ENCODE measurements at regions not wholly inside any gene's neighbourhood (a gene's known extent, or its start where the extent isn't known, plus 50 kb on each side); places are given as distances from the start of the nearest gene placed in this dataset.

DNA sequence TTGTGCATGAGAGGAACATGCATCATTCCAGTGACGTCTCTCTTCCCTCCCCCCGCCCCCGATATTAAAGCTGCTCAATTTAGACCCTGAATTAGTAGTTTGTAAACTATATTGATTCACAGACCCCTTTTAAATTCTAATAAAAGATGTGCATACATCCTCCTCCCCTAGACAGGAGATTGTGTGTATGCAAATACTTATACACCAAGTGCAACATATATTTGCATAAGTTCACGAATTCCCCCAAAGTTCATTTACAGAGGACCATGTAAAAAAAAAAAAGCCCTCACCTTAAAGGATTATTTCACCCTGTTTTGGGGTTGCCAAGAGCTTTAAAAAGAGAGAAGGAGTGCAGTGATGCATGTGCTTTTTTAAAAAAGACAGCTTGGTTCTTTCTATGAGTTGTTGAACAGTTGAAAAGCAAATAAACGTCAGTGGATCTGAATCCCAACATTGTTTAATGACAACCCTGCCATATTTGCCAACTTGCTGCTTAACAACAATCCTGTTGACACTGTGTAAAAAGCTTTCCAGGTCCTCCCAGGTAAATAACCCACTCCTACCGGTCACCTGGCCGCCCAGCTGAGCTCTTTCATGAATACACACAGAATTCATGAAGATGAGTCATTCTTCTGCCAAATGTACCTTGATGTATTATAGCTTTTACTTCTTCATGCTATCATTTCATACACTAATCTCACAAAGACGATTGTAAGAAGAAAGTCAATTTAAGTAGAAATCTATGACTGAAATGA is 211.5 kb downstream of the IKZF2 start (continued):
- no peak for TF ChIP-seq REST (IDR thresholded peaks at IDR 0.05; ENCODE audit: low read depth, low read length)
- TF ChIP-seq, protein P1, sequence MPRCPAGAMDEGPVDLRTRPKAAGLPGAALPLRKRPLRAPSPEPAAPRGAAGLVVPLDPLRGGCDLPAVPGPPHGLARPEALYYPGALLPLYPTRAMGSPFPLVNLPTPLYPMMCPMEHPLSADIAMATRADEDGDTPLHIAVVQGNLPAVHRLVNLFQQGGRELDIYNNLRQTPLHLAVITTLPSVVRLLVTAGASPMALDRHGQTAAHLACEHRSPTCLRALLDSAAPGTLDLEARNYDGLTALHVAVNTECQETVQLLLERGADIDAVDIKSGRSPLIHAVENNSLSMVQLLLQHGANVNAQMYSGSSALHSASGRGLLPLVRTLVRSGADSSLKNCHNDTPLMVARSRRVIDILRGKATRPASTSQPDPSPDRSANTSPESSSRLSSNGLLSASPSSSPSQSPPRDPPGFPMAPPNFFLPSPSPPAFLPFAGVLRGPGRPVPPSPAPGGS (IDR thresholded peaks at IDR 0.05; ENCODE audit: borderline replicate concordance, insufficient read depth, low read depth, low read length, poor library complexity, severe bottlenecking), result no peak

DNA sequence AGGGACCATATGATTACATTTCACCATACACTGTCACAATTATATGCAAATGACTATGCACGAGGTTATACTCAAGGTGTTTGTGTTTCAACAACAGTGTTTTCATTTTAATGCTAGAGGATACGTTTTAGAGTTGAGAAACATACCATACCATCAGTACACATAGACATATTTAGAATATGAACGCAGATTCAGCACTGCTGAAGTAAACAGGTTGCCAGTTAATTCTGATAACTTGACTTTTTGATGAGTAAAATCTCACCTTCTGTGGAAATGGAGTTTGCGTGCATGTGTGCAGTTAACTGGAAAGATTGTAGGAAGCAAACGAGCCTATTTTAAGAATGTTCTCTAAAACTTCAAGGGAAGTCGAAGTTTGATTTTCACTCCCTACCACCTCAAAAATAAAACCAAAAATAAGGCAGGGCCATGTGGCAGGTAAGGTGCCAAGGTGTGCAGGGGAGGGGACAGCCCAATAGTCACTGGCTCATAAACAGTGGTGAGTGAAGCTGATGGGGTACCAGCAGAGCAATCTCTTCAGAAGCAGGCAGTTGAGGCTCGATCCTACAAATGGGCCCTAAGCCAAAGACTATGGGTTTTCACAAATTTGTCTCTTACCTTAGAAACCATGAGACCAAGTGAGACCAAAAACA is 213.1 kb downstream of the IKZF2 start:
- Histone ChIP-seq H3K27ac (ENCODE audit: control insufficient read depth, insufficient read depth) (no peak overlapping the region), H3K4me3 (no peak overlapping the region), H3K36me3 (ENCODE audit: control insufficient read depth in 2 of 2, insufficient read depth in 2 of 2, low read length in 1 of 2) (no peaks in the 10 kb centered on the region), H4K20me1 (ENCODE audit: control insufficient read depth, insufficient read depth) (no peaks in the 10 kb centered on the region), H3K27me3 (replicated peaks in 1 of 2; ENCODE audit: control insufficient read depth in 2 of 2, insufficient read depth in 2 of 2, low read length in 1 of 2) (no peaks in the 10 kb centered on the region), H3K9ac (ENCODE audit: control insufficient read depth, insufficient read depth, low read length) (no peak overlapping the region), H3K4me2 (ENCODE audit: control insufficient read depth, insufficient read depth) (no peak overlapping the region), H3K9me3 (replicated peaks; ENCODE audit: control insufficient read depth, insufficient read depth, low read length) (no peaks in the 10 kb centered on the region; the same call in 2 of the 3 replicates), H3K4me1 (ENCODE audit: control insufficient read depth, insufficient read depth, low read length) (no peaks in the 10 kb centered on the region), H2AFZ (ENCODE audit: control insufficient read depth, low read depth, low read length) (no peak overlapping the region), H3K79me2 (ENCODE audit: control insufficient read depth, insufficient read depth, low read length) (no peaks in the 10 kb centered on the region)
- POLR2A ChIA-PET, result no interaction called here
- DNase-seq (ENCODE audit: low read depth, low spot score), result no peak
- in situ Hi-C loops (cut with MboI) (no loop called here), intact Hi-C loops (cut with micrococcal nuclease; ENCODE audit: unreplicated experiment) (no loop called here)
- RAD21 ChIA-PET (ENCODE audit: unreplicated experiment), result no interaction called here
- SMC1A ChIA-PET (ENCODE audit: uncharacterized antibody, unreplicated experiment), result no interaction called here
- FAIRE-seq, result no peak
- WGBS (ENCODE audit: insufficient coverage, insufficient replicate concordance, low lambda C conversion rate, missing lambda C conversion rate), result 22% methylated on average over 7 of the region's 7 CpGs
- BruUV-seq (replicated peaks), result no TSS peak
- TF ChIP-seq RUNX3 (IDR thresholded peaks at IDR 0.05; ENCODE audit: low read length) (peak; percentile 29; the same call in 1 of the 2 replicates), RBBP5 (conservative IDR thresholded peaks at IDR 0.05) (no peak)
- CTCF ChIA-PET, result no interaction called here
- no peak; the same call in 2 of the 3 replicates for ATAC-seq

All from GM12878 (cell line).